Activated B cell treated with CpG ODN at 0.5 μM for 24 hours (primary cell): ENCODE measurements at regions not wholly inside any gene's neighbourhood (a gene's known extent, or its start where the extent isn't known, plus 50 kb on each side); places are given as distances from the start of the nearest gene placed in this dataset.

Experiments
- ATAC-seq: fragments of 200-7000 bp; cut with Tn5 transposase; one replicate; pipeline ENCODE4 v1.10.0; 2021; ENCODE audit warnings: low read depth, mild to moderate bottlenecking, moderate library complexity
- CTCF ChIA-PET: fragments of 350-600 bp; sonication (Branson Sonifier 250); formaldehyde crosslinking; loops from one replicate; lab custom pipeline; 2021; ENCODE audit warnings: antibody characterized with exemption; lab: Charles Lee
- POLR2A ChIA-PET: fragments of 350-600 bp; sonication (Branson Sonifier 250); formaldehyde crosslinking; loops from one replicate; lab custom pipeline; 2021; ENCODE audit warnings: antibody characterized with exemption; lab: Charles Lee
- DNase-seq: peaks from one replicate; pipeline ENCODE4 v3.0.0; 2022
- H3K27ac Mint-ChIP-seq: one replicate; pipeline ENCODE4 v1.8.0; 2020; ENCODE audit warnings: mixed read lengths
- H3K27me3 Mint-ChIP-seq: one replicate; pipeline ENCODE4 v1.8.0; 2021; ENCODE audit warnings: mixed read lengths
- H3K36me3 Mint-ChIP-seq: one replicate; pipeline ENCODE4 v1.8.0; 2021; ENCODE audit warnings: low read depth, mixed read lengths
- H3K4me1 Mint-ChIP-seq: one replicate; pipeline ENCODE4 v1.8.0; 2021; ENCODE audit warnings: mixed read lengths
- H3K4me3 Mint-ChIP-seq: one replicate; pipeline ENCODE4 v1.8.0; 2020; ENCODE audit warnings: mild to moderate bottlenecking, mixed read lengths
- H3K9me3 Mint-ChIP-seq: one replicate; pipeline ENCODE4 v1.8.0; 2020; ENCODE audit warnings: mixed read lengths
- intact Hi-C: fragments of 100-400 bp; cut with micrococcal nuclease; formaldehyde crosslinking; loops from one replicate; pipeline ENCODE4 v1.15.1; 2024
- TF ChIP-seq, protein P1 (sequence below): fragments of 200-600 bp; IDR thresholded peaks from one replicate; pipeline ENCODE4 v1.8.0; 2022; ENCODE audit warnings: antibody characterized with exemption, mild to moderate bottlenecking

GRCh38 chr2:84177733-84178132 lies 281.3 kb downstream of the SUCLG1 start:
- no peaks in the 10 kb centered on the region for H3K9me3 Mint-ChIP-seq
- ChIA-PET POLR2A (no interaction called here), CTCF (no interaction called here)
- DNase-seq, result no peak
- peaks cover 3% of the 10 kb centered on the region for H3K27me3 Mint-ChIP-seq
- TF ChIP-seq, protein P1, sequence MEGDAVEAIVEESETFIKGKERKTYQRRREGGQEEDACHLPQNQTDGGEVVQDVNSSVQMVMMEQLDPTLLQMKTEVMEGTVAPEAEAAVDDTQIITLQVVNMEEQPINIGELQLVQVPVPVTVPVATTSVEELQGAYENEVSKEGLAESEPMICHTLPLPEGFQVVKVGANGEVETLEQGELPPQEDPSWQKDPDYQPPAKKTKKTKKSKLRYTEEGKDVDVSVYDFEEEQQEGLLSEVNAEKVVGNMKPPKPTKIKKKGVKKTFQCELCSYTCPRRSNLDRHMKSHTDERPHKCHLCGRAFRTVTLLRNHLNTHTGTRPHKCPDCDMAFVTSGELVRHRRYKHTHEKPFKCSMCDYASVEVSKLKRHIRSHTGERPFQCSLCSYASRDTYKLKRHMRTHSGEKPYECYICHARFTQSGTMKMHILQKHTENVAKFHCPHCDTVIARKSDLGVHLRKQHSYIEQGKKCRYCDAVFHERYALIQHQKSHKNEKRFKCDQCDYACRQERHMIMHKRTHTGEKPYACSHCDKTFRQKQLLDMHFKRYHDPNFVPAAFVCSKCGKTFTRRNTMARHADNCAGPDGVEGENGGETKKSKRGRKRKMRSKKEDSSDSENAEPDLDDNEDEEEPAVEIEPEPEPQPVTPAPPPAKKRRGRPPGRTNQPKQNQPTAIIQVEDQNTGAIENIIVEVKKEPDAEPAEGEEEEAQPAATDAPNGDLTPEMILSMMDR, result no peak
- H3K27ac Mint-ChIP-seq, result no peak overlapping the region
- no peak for ATAC-seq
- intact Hi-C loops, result no loop called here
- no peaks in the 10 kb centered on the region for H3K4me1 Mint-ChIP-seq
- no peaks in the 10 kb centered on the region for H3K36me3 Mint-ChIP-seq
- no peak overlapping the region for H3K4me3 Mint-ChIP-seq

DNA sequence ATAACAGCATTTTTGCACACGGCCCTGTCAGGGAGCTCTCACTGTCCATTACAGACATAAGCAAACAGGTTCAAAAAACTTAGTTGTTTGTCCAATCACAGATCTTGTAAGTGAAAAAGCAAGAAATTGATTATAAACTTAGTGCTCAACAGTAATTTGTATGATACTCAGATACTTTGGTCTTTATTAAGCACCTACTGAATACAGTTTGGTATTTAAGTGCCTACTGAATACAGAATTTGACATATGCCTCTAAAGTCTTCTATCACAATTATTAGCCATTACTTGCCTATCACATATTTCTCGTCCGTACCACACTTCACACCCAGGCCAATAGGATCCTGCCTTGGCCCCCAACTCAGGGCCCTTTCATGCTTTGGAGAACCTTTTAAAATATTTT lies 283.1 kb downstream of the SUCLG1 start:
- Mint-ChIP-seq H3K9me3 (no peaks in the 10 kb centered on the region), H3K4me3 (no peak overlapping the region), H3K27ac (no peak overlapping the region), H3K36me3 (no peaks in the 10 kb centered on the region), H3K4me1 (no peaks in the 10 kb centered on the region), H3K27me3 (peaks cover 5% of the 10 kb centered on the region)
- ATAC-seq, result no peak
- no peak for DNase-seq
- ChIA-PET POLR2A (no interaction called here), CTCF (no interaction called here)
- intact Hi-C loops, result no loop called here
- TF ChIP-seq, protein P1, result no peak

DNA sequence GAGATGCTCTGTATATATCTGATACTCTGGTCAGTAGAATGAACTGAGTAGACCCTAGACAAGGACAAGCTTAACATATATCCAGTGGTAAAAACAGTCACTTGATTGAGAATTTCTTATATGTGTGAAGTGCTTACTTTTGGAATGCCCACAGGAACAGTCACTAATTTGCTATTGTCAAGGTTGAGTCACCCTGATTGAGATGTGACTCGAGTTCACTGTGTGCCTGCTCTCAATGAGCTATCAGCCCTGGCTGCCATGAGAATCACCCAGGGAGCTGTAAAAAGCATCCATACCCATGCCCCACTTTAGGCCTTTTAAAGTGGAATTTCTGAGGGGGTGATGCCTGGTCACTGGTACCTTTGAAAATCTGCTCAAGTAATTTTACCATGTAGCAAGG lies 283.7 kb downstream of the SUCLG1 start:
- intact Hi-C loops, result no loop called here
- H3K9me3 Mint-ChIP-seq, result no peaks in the 10 kb centered on the region
- ATAC-seq, result no peak
- DNase-seq, result no peak
- ChIA-PET POLR2A (no interaction called here), CTCF (no interaction called here)
- no peaks in the 10 kb centered on the region for H3K36me3 Mint-ChIP-seq
- H3K4me1 Mint-ChIP-seq, result no peaks in the 10 kb centered on the region
- H3K27me3 Mint-ChIP-seq, result peaks cover 2% of the 10 kb centered on the region
- H3K27ac Mint-ChIP-seq, result no peak overlapping the region
- TF ChIP-seq, protein P1, result no peak
- H3K4me3 Mint-ChIP-seq, result no peak overlapping the region

DNA sequence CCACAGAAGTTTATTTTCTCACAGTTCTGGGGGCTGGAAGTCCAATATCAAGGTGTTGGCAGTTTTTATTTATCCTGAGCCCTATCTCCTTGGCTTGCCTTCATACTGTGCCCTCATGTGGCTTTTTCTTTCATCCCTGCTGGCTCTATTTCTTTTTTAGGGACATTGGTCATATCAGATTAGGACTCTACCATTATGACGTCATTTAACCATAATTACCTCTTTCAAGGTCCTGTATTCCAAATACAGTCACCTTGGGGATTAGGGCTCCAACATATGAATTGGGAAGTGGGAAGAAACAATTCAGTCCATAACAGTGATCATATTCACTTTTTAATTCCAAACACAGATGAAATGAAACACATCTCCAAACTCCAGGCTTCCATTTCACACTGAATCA lies 286.0 kb downstream of the SUCLG1 start:
- ChIA-PET POLR2A (no interaction called here), CTCF (no interaction called here)
- Mint-ChIP-seq H3K27me3 (peaks cover 5% of the 10 kb centered on the region), H3K4me1 (no peaks in the 10 kb centered on the region), H3K4me3 (no peak overlapping the region), H3K36me3 (no peaks in the 10 kb centered on the region), H3K27ac (no peak overlapping the region), H3K9me3 (no peaks in the 10 kb centered on the region)
- TF ChIP-seq, protein P1, result no peak
- intact Hi-C loops, result no loop called here
- ATAC-seq (no peak), DNase-seq (no peak)

- DNase-seq (no peak), ATAC-seq (no peak)
- Mint-ChIP-seq H3K4me3 (no peak overlapping the region), H3K27me3 (peaks cover 5% of the 10 kb centered on the region), H3K27ac (no peak overlapping the region), H3K36me3 (no peaks in the 10 kb centered on the region), H3K9me3 (no peaks in the 10 kb centered on the region), H3K4me1 (no peaks in the 10 kb centered on the region)
- POLR2A ChIA-PET, result no interaction called here
- TF ChIP-seq, protein P1, result no peak
- CTCF ChIA-PET, result no interaction called here
- intact Hi-C loops, result no loop called here
Measured at GRCh38 chr2:84170979-84171378, 288.1 kb downstream of the SUCLG1 start.
